Tibial nerve (tissue), 4 donors: ENCODE measurements at regions not wholly inside any gene's neighbourhood (a gene's known extent, or its start where the extent isn't known, plus 50 kb on each side); places are given as distances from the start of the nearest gene placed in this dataset.

Experiments
- DNase-seq, 2 donors: peaks; one replicate each; pipeline ENCODE4 v3.0.0-alpha.2; 2019; ENCODE audit warnings: low spot score in 2 of 2
- H3K27ac ChIP-seq, 4 donors: fragments of 200-600 bp; sonication (generic) in 3 of 4; one replicate each; pipeline ENCODE4 v1.5.1; 2017 to 2019; ENCODE audit warnings: mild to moderate bottlenecking in 1 of 4
- H3K27me3 ChIP-seq, 2 donors: fragments of 200-600 bp; sonication (generic) in 1 of 2; one replicate each; pipeline versions ENCODE4 v1.5.1 to v1.6.0; 2017 to 2019
- H3K36me3 ChIP-seq, 3 donors: fragments of 200-600 bp; sonication (generic); one replicate each; pipeline ENCODE4 v1.5.1; 2018 to 2019
- H3K4me1 ChIP-seq, 4 donors: fragments of 200-600 bp; sonication (generic) in 3 of 4; one replicate each; pipeline ENCODE4 v1.5.1; 2017 to 2019
- H3K4me3 ChIP-seq, 4 donors: fragments of 200-600 bp; sonication (generic) in 3 of 4; one replicate each; pipeline ENCODE4 v1.5.1; 2017 to 2019; ENCODE audit warnings: mild to moderate bottlenecking in 1 of 4, moderate library complexity in 1 of 4
- H3K9me3 ChIP-seq, 4 donors: fragments of 200-600 bp; sonication (generic) in 3 of 4; one replicate each; pipeline ENCODE4 v1.5.1; 2017 to 2019
- EP300 ChIP-seq, 2 donors: sonication (generic); formaldehyde crosslinking; IDR thresholded peaks; one replicate each; pipeline ENCODE4 v1.6.1; 2017; ENCODE audit warnings: antibody characterized with exemption in 2 of 2, mild to moderate bottlenecking in 1 of 2
- POLR2A ChIP-seq, 2 donors: fragments of 450-650 bp; IDR thresholded peaks; one replicate each; pipeline ENCODE4 v1.6.1; 2017; ENCODE audit warnings: antibody characterized with exemption in 2 of 2, mild to moderate bottlenecking in 2 of 2, moderate library complexity in 2 of 2
- WGBS, 2 donors: methylation state at CpG; one replicate each; pipeline ENCODE4 v1.1.5; 2018; 5-methylcytosine and 5-hydroxymethylcytosine counted together
- TF ChIP-seq, protein P1 (sequence below), 5 experiments: fragments of 200-600 bp in 3 of 5; fragments of 450-650 bp in 2 of 5; sonication (generic) in 3 of 5; IDR thresholded peaks; one replicate each; pipeline ENCODE4 v1.5.1; 2016 to 2019; ENCODE audit warnings: antibody characterized with exemption in 5 of 5, mild to moderate bottlenecking in 3 of 5, moderate library complexity in 2 of 5

GRCh38 chr14:38696925-38697324 lies 406.1 kb downstream of the SEC23A start:
- Histone ChIP-seq H3K36me3 (no peaks in the 10 kb centered on the region), H3K9me3 (peaks cover 0 to 13% (median 5%) of the 10 kb centered on the region in 4 donors), H3K27ac (no peak overlapping the region), H3K27me3 (no peaks in the 10 kb centered on the region), H3K4me1 (no peaks in the 10 kb centered on the region), H3K4me3 (no peak overlapping the region)
- DNase-seq: no peak
- WGBS, 2 donors: 72 to 84% methylated on average over 3 of the region's 3 CpGs
- TF ChIP-seq EP300 (IDR thresholded peaks at IDR 0.05) (no peak), POLR2A (IDR thresholded peaks at IDR 0.05) (no peak)
- TF ChIP-seq, protein P1, sequence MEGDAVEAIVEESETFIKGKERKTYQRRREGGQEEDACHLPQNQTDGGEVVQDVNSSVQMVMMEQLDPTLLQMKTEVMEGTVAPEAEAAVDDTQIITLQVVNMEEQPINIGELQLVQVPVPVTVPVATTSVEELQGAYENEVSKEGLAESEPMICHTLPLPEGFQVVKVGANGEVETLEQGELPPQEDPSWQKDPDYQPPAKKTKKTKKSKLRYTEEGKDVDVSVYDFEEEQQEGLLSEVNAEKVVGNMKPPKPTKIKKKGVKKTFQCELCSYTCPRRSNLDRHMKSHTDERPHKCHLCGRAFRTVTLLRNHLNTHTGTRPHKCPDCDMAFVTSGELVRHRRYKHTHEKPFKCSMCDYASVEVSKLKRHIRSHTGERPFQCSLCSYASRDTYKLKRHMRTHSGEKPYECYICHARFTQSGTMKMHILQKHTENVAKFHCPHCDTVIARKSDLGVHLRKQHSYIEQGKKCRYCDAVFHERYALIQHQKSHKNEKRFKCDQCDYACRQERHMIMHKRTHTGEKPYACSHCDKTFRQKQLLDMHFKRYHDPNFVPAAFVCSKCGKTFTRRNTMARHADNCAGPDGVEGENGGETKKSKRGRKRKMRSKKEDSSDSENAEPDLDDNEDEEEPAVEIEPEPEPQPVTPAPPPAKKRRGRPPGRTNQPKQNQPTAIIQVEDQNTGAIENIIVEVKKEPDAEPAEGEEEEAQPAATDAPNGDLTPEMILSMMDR (IDR thresholded peaks at IDR 0.05): no peak

DNA sequence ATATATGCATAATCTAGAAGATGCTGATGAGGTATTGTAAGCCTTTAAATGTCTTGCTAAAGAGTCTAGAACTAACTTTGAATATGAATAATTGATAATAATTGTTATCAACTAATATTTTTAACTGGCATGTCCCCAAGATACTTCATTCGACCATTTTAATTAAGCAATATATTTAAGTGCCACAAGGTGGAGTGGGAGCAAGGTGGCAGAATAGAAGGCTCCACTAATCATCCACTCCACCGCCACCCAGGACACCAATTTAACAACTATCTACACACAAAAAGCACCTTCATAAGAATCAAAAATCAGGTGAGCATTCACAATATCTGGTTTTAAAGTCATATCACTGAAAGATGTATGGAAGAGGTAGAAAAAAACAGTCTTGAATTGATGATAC lies 409.6 kb downstream of the SEC23A start:
- H3K4me1 ChIP-seq: no peaks in the 10 kb centered on the region
- no peak overlapping the region for H3K4me3 ChIP-seq
- H3K36me3 ChIP-seq: no peaks in the 10 kb centered on the region
- DNase-seq: no peak
- H3K9me3 ChIP-seq: peaks cover 0 to 13% (median 5%) of the 10 kb centered on the region in 4 donors
- 67 to 82% methylated on average over 2 of the region's 2 CpGs for WGBS, 2 donors
- no peak overlapping the region for H3K27ac ChIP-seq
- H3K27me3 ChIP-seq: no peaks in the 10 kb centered on the region
- TF ChIP-seq EP300 (IDR thresholded peaks at IDR 0.05) (no peak), POLR2A (IDR thresholded peaks at IDR 0.05) (no peak)
- TF ChIP-seq, protein P1 (IDR thresholded peaks at IDR 0.05): no peak

- Histone ChIP-seq H3K4me1 (no peaks in the 10 kb centered on the region), H3K4me3 (no peak overlapping the region), H3K36me3 (no peaks in the 10 kb centered on the region), H3K27me3 (no peaks in the 10 kb centered on the region), H3K9me3 (no peaks in the 10 kb centered on the region), H3K27ac (no peak overlapping the region)
- WGBS, 2 donors: 85 to 89% methylated on average over 3 of the region's 3 CpGs
- no peak for DNase-seq
- TF ChIP-seq EP300 (IDR thresholded peaks at IDR 0.05): no peak
- TF ChIP-seq, protein P1 (IDR thresholded peaks at IDR 0.05): no peak
- TF ChIP-seq POLR2A (IDR thresholded peaks at IDR 0.05): no peak
These were observed 413.1 kb upstream of the CLEC14A start for GRCh38 chr14:38669027-38669426.

- DNase-seq: no peak
- Histone ChIP-seq H3K4me3 (no peak overlapping the region), H3K4me1 (no peaks in the 10 kb centered on the region), H3K36me3 (no peaks in the 10 kb centered on the region), H3K27ac (no peak overlapping the region), H3K9me3 (no peaks in the 10 kb centered on the region), H3K27me3 (no peaks in the 10 kb centered on the region)
- TF ChIP-seq POLR2A (IDR thresholded peaks at IDR 0.05): no peak
- no peak for TF ChIP-seq EP300 (IDR thresholded peaks at IDR 0.05)
- TF ChIP-seq, protein P1 (IDR thresholded peaks at IDR 0.05): no peak
- whole genome bisulfite sequencing, 2 donors: 92 to 98% methylated on average over 1 of the region's 1 CpG
These were observed 407.5 kb upstream of the CLEC14A start for GRCh38 chr14:38663382-38663781.

DNA sequence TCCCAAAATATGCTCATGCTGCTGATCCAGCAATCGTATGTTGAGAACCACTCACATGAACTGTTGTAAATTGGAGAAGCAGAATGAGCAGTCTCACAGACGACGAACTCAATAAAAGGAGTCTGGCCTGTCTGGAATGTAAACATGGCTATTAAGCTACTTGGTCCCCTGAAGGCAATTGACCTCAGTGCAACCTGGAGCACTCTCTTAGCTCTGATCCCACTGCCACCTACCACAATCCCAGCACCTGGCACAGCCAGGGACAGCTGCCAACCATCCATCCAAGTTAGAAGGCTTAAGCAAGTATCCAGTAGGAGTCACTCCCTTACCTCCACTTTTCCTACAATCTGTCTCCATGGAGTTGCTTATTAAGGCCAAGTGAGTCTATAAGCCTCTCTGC lies 406.9 kb upstream of the CLEC14A start:
- Histone ChIP-seq H3K4me1 (no peaks in the 10 kb centered on the region), H3K27ac (no peak overlapping the region), H3K27me3 (no peaks in the 10 kb centered on the region), H3K36me3 (no peaks in the 10 kb centered on the region), H3K4me3 (no peak overlapping the region), H3K9me3 (no peaks in the 10 kb centered on the region)
- TF ChIP-seq, protein P1 (IDR thresholded peaks at IDR 0.05): no peak
- TF ChIP-seq EP300 (IDR thresholded peaks at IDR 0.05) (no peak), POLR2A (IDR thresholded peaks at IDR 0.05) (no peak)
- 42 to 48% methylated on average over 3 of the region's 3 CpGs for WGBS, 2 donors
- DNase-seq: no peak
